ENCODE measurements at regions not wholly inside any gene's neighbourhood (a gene's known extent, or its start where the extent isn't known, plus 50 kb on each side); places are given as distances from the start of the nearest gene placed in this dataset.

GRCh38 chr1:63064135-63064534 is 258.2 kb upstream of the FOXD3 start:
- TF ChIP-seq CTCF (IDR thresholded peaks at IDR 0.05) (no peak), POLR2A (IDR thresholded peaks at IDR 0.05) (no peak), EP300 (IDR thresholded peaks at IDR 0.05) (no peak)
